Astrocyte (in vitro differentiated cells and primary cell): ENCODE measurements at regions not wholly inside any gene's neighbourhood (a gene's known extent, or its start where the extent isn't known, plus 50 kb on each side); places are given as distances from the start of the nearest gene placed in this dataset.

Experiments
- EZH2 ChIP-seq: IDR thresholded peaks from 2 replicates; pipeline ENCODE4 v1.6.1; 2012; ENCODE audit warnings: mild to moderate bottlenecking, low read length, inconsistent platforms; ENCODE audit not compliant: insufficient read depth
- TF ChIP-seq, protein P1 (sequence below): IDR thresholded peaks from 2 replicates; pipeline ENCODE4 v1.5.1; 2011; ENCODE audit warnings: low read depth, mild to moderate bottlenecking, inconsistent platforms, low read length, moderate library complexity; ENCODE audit not compliant: insufficient read depth

DNA sequence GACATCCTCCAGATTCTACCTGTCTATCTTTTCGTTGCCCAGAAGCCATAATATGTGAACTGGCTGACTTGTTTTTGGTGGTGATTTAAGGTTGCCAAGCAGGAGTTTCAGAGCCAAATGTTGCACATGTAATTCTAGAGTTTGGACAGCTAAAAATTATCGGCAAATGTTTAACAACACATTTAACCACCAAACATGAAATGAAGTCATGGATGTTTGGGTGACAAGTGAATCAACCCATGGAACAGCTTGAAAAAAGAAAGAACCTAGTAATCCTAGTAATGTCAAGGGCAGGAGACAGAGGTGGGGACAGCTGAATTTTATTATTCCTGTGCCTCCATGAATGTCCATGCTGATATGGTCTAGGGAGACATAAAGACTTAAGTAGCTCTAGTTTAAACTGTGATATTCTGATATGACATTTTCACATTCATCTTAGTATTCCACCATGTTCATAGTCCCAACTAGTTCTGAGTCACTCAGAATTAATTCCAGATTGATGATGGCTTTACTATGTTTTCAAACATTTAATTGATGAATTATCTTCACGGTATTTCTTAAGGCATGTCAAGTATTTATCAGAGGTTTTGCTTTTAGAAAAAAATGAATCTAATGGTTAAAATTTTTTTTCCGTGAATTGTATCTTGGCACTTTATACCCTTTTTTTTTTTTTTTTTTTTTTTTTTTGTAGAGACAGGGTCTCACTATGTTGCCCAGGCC is 101.7 kb downstream of the SOCS6 start:
- TF ChIP-seq, protein P1, sequence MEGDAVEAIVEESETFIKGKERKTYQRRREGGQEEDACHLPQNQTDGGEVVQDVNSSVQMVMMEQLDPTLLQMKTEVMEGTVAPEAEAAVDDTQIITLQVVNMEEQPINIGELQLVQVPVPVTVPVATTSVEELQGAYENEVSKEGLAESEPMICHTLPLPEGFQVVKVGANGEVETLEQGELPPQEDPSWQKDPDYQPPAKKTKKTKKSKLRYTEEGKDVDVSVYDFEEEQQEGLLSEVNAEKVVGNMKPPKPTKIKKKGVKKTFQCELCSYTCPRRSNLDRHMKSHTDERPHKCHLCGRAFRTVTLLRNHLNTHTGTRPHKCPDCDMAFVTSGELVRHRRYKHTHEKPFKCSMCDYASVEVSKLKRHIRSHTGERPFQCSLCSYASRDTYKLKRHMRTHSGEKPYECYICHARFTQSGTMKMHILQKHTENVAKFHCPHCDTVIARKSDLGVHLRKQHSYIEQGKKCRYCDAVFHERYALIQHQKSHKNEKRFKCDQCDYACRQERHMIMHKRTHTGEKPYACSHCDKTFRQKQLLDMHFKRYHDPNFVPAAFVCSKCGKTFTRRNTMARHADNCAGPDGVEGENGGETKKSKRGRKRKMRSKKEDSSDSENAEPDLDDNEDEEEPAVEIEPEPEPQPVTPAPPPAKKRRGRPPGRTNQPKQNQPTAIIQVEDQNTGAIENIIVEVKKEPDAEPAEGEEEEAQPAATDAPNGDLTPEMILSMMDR, result no peak
- TF ChIP-seq EZH2, result no peak
